ENCODE measurements at regions not wholly inside any gene's neighbourhood (a gene's known extent, or its start where the extent isn't known, plus 50 kb on each side); places are given as distances from the start of the nearest gene placed in this dataset.
"Not testable (repeated sequence)": the region's sequence is repeated elsewhere in the genome, so short reads cannot be mapped to it uniquely, and the experiment has no call there.

- DNase-seq = no peak
Observed at GRCh38 chr5:121373371-121373770, 478.3 kb upstream of the FTMT start.

- no peak for DNase-seq
Observed at GRCh38 chr5:121377461-121377860, 474.2 kb upstream of the FTMT start.

- DNase-seq = no peak
Observed at GRCh38 chr5:121378046-121378445, 473.6 kb upstream of the FTMT start.

- no peak for DNase-seq
Observed at GRCh38 chr5:121378559-121379359, 472.9 kb upstream of the FTMT start.

- DNase-seq = no peak
Observed at GRCh38 chr5:121380066-121380465, 471.6 kb upstream of the FTMT start.

GRCh38 chr5:121384359-121384758 lies 467.3 kb upstream of the FTMT start:
- DNase-seq = no peak

- no peak for DNase-seq
Observed at GRCh38 chr5:121386334-121386733, 465.3 kb upstream of the FTMT start.

- no peak for DNase-seq
Observed at GRCh38 chr5:121396716-121397115, 455.0 kb upstream of the FTMT start.

GRCh38 chr5:121399879-121400278 lies 451.8 kb upstream of the FTMT start:
- no peak for DNase-seq

GRCh38 chr5:121408778-121409177 lies 442.9 kb upstream of the FTMT start:
- no peak for DNase-seq

- no peak for DNase-seq
Observed at GRCh38 chr5:121415270-121415669, 436.4 kb upstream of the FTMT start.

- DNase-seq = no peak
Observed at GRCh38 chr5:121421646-121422045, 430.0 kb upstream of the FTMT start.

- DNase-seq = no peak
Observed at GRCh38 chr5:121424976-121425375, 426.7 kb upstream of the FTMT start.

- no peak for DNase-seq
Observed at GRCh38 chr5:121426153-121426552, 425.5 kb upstream of the FTMT start.

- no peak for DNase-seq
Observed at GRCh38 chr5:121429761-121430160, 421.9 kb upstream of the FTMT start.

- no peak for DNase-seq
Observed at GRCh38 chr5:121430538-121430937, 421.1 kb upstream of the FTMT start.

- no peak for DNase-seq
Observed at GRCh38 chr5:121445511-121445910, 406.2 kb upstream of the FTMT start.

GRCh38 chr5:121462441-121462840 lies 389.2 kb upstream of the FTMT start:
- no peak for DNase-seq

- DNase-seq = not testable (repeated sequence)
Observed at GRCh38 chr5:121471222-121471621, 380.5 kb upstream of the FTMT start.

GRCh38 chr5:121478636-121479035 lies 373.0 kb upstream of the FTMT start:
- DNase-seq = no peak

GRCh38 chr5:121479337-121479736 lies 372.3 kb upstream of the FTMT start:
- DNase-seq = no peak

GRCh38 chr5:121485281-121485680 lies 366.4 kb upstream of the FTMT start:
- no peak for DNase-seq

- DNase-seq = not testable (repeated sequence)
Observed at GRCh38 chr5:121485999-121486398, 365.7 kb upstream of the FTMT start.

- no peak for DNase-seq
Observed at GRCh38 chr5:121489972-121490371, 361.7 kb upstream of the FTMT start.

GRCh38 chr5:121497176-121497575 lies 354.5 kb upstream of the FTMT start:
- no peak for DNase-seq

Data from inflammatory macrophage (primary cell).